Kidney (tissue), 13 donors: ENCODE measurements at regions not wholly inside any gene's neighbourhood (a gene's known extent, or its start where the extent isn't known, plus 50 kb on each side); places are given as distances from the start of the nearest gene placed in this dataset.

ENCODE experiments used
- DNase-seq, 5 donors: peaks; one replicate each; pipeline ENCODE4 v3.0.0-alpha.2; 2013 to 2020
- FAIRE-seq: peaks from 2 replicates; lab custom pipeline; 2012; peaks lifted over from hg19 to GRCh38; lab: Jason Lieb, UNC
- H3K27ac ChIP-seq, 2 donors: one replicate each; pipeline ENCODE4 v1.7.0; 2013; ENCODE audit warnings: low read depth in 2 of 2, low read length in 2 of 2, inconsistent platforms in 1 of 2
- H3K27me3 ChIP-seq: one replicate; pipeline ENCODE4 v1.7.1; 2013; ENCODE audit warnings: low read length, inconsistent platforms; ENCODE audit not compliant: control insufficient read depth, insufficient read depth
- H3K36me3 ChIP-seq, 3 donors: one replicate each; pipeline versions ENCODE4 v1.7.0 to v1.7.1; 2013; ENCODE audit warnings: low read length in 3 of 3, control low read depth in 1 of 3, inconsistent platforms in 1 of 3; ENCODE audit not compliant: insufficient read depth in 3 of 3, control insufficient read depth in 2 of 3
- H3K4me1 ChIP-seq, 3 donors: one replicate each; pipeline versions ENCODE4 v1.7.0 to v1.7.1; 2013; ENCODE audit warnings: low read length in 3 of 3, inconsistent platforms in 1 of 3, low read depth in 1 of 3; ENCODE audit not compliant: control insufficient read depth in 2 of 3, insufficient read depth in 2 of 3
- H3K4me3 ChIP-seq, 3 donors: one replicate each; pipeline versions ENCODE4 v1.7.0 to v1.8.1; 2013; ENCODE audit warnings: low read length in 3 of 3, control low read depth in 1 of 3, inconsistent platforms in 1 of 3
- H3K9ac ChIP-seq, 3 donors: one replicate each; pipeline versions ENCODE4 v1.7.0 to v1.7.1; 2013; ENCODE audit warnings: low read length in 3 of 3, control low read depth in 1 of 3, inconsistent platforms in 1 of 3
- H3K9me3 ChIP-seq, 3 donors: one replicate each; pipeline versions ENCODE4 v1.7.0 to v1.7.1; 2013; ENCODE audit warnings: low read length in 3 of 3, control low read depth in 1 of 3, inconsistent platforms in 1 of 3; ENCODE audit not compliant: control insufficient read depth in 2 of 3, insufficient read depth in 1 of 3
- CTCF ChIP-seq: IDR thresholded peaks from 3 replicates; pipeline ENCODE4 v1.5.1; 2012; ENCODE audit warnings: mild to moderate bottlenecking, moderate library complexity, borderline replicate concordance; ENCODE audit not compliant: insufficient read depth; ENCODE audit errors: extremely low read depth
- intact Hi-C: fragments of 100-400 bp; cut with DNase I; formaldehyde crosslinking; loops from one replicate; pipeline ENCODE4 v1.11.1; 2022
- donor health status: control.
- donor health status: control.
- donor health status: control.
- donor health status: control.
- donor health status: control.
- donor health status: DM: yes; HTN: yes; CAD: no.
- donor health status: Normal renal cell carcinoma (clear cell type).

DNA sequence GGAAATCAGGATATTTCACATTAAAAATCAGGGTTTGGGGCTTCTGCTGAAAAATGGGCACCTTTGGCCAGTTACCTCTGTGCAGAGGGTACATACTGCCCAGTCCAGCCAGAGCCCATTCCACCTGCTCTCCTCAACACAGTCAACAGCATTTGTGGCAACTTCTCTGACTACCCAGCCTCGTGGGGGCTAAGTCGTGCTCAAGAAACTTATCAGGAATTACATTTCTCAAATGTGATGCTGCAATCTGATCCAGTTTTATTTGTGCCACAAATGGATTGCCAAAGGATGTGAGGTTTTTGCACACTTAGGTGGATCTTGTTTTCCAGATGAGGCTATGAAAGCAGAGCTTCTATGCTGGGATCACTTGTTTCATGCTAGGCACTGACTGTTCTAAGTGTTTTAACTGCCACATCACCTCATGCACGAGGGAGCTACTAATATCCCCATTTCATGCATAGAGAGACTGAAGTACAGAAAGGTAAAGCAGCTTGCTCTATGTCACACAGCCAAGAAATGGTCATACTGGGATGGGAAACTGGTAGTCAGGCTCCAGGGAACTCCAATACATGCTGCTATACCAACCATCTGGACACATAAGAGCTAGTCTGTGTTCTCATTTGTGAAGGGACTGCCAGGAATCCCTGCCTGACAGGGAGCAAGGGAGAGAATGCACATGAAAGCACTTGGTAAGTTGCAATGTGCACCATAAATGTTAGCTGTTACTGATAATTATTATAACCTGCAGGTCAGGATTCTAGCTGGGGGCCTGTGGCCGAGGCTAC, 89.0 kb upstream of the HK2 start:
- FAIRE-seq (no peak), DNase-seq (no peak)

GRCh38 chr2:74745766-74746165, 88.2 kb upstream of the HK2 start:
- no peaks in the 10 kb centered on the region for H3K9me3 ChIP-seq
- H3K36me3 ChIP-seq: no peaks in the 10 kb centered on the region
- FAIRE-seq (no peak), DNase-seq (no peak)
- intact Hi-C loops: no loop called here
- no peak overlapping the region for H3K9ac ChIP-seq
- no peaks in the 10 kb centered on the region for H3K27me3 ChIP-seq
- no peak for TF ChIP-seq CTCF
- no peak overlapping the region for H3K27ac ChIP-seq
- no peak overlapping the region for H3K4me3 ChIP-seq
- H3K4me1 ChIP-seq: no peaks in the 10 kb centered on the region

More for the DNA sequence above, 89.0 kb upstream of the HK2 start:
- Histone ChIP-seq H3K4me1 (no peaks in the 10 kb centered on the region), H3K27me3 (no peaks in the 10 kb centered on the region), H3K36me3 (no peaks in the 10 kb centered on the region), H3K9ac (no peak overlapping the region), H3K27ac (no peak overlapping the region), H3K4me3 (no peak overlapping the region), H3K9me3 (no peaks in the 10 kb centered on the region)
- no peak for TF ChIP-seq CTCF
- intact Hi-C loops: no loop called here

DNA sequence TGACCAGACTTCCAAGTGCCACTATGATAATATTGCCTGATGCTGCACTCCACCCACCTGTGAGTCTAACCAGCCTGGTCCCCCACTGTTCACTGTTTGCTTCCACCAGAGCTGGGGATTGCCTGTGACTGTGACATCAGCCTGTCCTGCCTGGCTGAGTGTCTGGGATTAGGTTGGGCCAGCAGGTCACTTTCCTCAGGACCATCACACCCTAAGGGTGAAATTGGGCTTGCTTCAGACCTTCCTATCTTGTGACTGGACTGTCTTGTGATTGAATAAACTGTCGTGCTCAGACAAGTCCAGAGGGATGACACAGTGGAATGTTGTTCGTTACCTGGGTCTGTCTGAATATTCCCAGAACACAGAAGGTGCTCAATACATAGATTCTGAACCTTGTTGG, 87.4 kb upstream of the HK2 start:
- Histone ChIP-seq H3K4me1 (no peaks in the 10 kb centered on the region), H3K27ac (no peak overlapping the region), H3K36me3 (no peaks in the 10 kb centered on the region), H3K9ac (no peak overlapping the region), H3K27me3 (no peaks in the 10 kb centered on the region), H3K4me3 (no peak overlapping the region), H3K9me3 (no peaks in the 10 kb centered on the region)
- TF ChIP-seq CTCF: no peak
- DNase-seq (no peak), FAIRE-seq (no peak)
- intact Hi-C loops: no loop called here
